ENCODE measurements at regions not wholly inside any gene's neighbourhood (a gene's known extent, or its start where the extent isn't known, plus 50 kb on each side); places are given as distances from the start of the nearest gene placed in this dataset.

DNA sequence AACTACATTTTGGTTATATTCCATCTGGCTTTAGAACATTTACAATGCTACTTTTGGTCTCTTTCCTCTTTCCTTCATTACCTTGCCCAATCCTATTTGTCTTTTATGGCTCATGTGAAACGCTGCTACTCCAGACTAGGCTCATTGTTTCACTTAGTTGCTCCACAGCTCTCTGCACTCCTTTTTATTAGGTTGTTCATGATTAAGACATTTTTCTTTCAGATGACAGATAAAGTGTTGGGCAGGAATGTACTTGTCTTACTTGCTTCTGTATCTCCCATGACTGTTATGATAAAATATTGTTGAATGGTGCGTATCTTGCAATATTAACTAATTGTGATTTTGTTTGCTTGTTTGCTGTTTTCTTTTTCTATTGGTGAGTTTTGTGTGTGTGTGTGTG lies 1532.3 kb downstream of the KCNT2 start:
- Mint-ChIP-seq H3K9me3 (no peaks in the 10 kb centered on the region), H3K36me3 (no peaks in the 10 kb centered on the region), H3K4me1 (no peaks in the 10 kb centered on the region), H3K4me3 (no peak overlapping the region), H3K27me3 (no peaks in the 10 kb centered on the region), H3K27ac (no peak overlapping the region)
- no CpG with 5 or more reads among the region's 2 CpGs for WGBS (ENCODE audit: insufficient coverage)
- ChIA-PET CTCF (no interaction called here), POLR2A (no interaction called here)
- Histone ChIP-seq H3K36me3 (ENCODE audit: control insufficient read depth in 2 of 2, extremely low read depth in 1 of 2, insufficient read depth in 1 of 2, low read length in 1 of 2) (no peaks in the 10 kb centered on the region), H3K27me3 (replicated peaks in 1 of 2; ENCODE audit: control insufficient read depth in 2 of 2, extremely low read depth in 1 of 2, insufficient read depth in 2 of 2, low read length in 1 of 2) (no peaks in the 10 kb centered on the region), H3K9me3 (no peaks in the 10 kb centered on the region), H3K4me3 (ENCODE audit: control insufficient read depth in 1 of 2, extremely low read depth in 1 of 2, low read length in 1 of 2) (no peak overlapping the region), H3K4me1 (ENCODE audit: control insufficient read depth in 1 of 2, extremely low read depth in 1 of 2, insufficient read depth in 2 of 2, low read length in 2 of 2) (no peaks in the 10 kb centered on the region), H3K27ac (ENCODE audit: low read length) (no peak overlapping the region)
- DNase-seq (no peak), ATAC-seq (replicated peaks in 1 of 4) (no peak)

DNA sequence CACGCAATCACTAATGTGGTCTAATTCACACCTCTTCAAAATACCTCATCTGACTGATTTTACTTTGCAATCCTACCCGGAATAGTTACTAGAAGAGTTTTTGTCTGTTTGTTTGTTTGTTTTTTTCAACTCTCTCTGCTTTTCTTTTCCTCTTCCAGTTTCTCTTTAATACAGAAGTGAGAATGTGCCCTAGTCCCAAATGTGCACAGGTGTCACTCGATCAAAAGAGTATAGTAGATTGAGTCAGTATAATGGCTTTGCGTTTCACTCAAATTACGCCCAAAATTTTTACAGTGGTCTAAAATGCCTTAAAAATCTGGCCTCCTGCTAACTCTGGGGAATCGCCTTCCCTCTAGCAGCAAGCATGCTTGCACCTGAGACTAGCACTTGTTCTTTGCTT lies 1536.8 kb downstream of the KCNT2 start:
- H3K27ac Mint-ChIP-seq = no peak overlapping the region
- no peak overlapping the region for H3K4me3 Mint-ChIP-seq
- Histone ChIP-seq H3K4me1 (ENCODE audit: control insufficient read depth in 1 of 2, extremely low read depth in 1 of 2, insufficient read depth in 2 of 2, low read length in 2 of 2) (no peaks in the 10 kb centered on the region), H3K4me3 (ENCODE audit: control insufficient read depth in 1 of 2, extremely low read depth in 1 of 2, low read length in 1 of 2) (no peak overlapping the region), H3K27me3 (replicated peaks in 1 of 2; ENCODE audit: control insufficient read depth in 2 of 2, extremely low read depth in 1 of 2, insufficient read depth in 2 of 2, low read length in 1 of 2) (no peaks in the 10 kb centered on the region), H3K27ac (ENCODE audit: low read length) (no peak overlapping the region), H3K9me3 (no peaks in the 10 kb centered on the region), H3K36me3 (ENCODE audit: control insufficient read depth in 2 of 2, extremely low read depth in 1 of 2, insufficient read depth in 1 of 2, low read length in 1 of 2) (no peaks in the 10 kb centered on the region)
- DNase-seq (no peak), ATAC-seq (replicated peaks in 1 of 4) (no peak)
- ChIA-PET POLR2A (no interaction called here), CTCF (no interaction called here)
- H3K27me3 Mint-ChIP-seq = no peaks in the 10 kb centered on the region
- 81% methylated on average over 4 of the region's 6 CpGs for WGBS (ENCODE audit: insufficient coverage)
- no peaks in the 10 kb centered on the region for H3K36me3 Mint-ChIP-seq
- H3K9me3 Mint-ChIP-seq = no peaks in the 10 kb centered on the region
- H3K4me1 Mint-ChIP-seq = no peaks in the 10 kb centered on the region

DNA sequence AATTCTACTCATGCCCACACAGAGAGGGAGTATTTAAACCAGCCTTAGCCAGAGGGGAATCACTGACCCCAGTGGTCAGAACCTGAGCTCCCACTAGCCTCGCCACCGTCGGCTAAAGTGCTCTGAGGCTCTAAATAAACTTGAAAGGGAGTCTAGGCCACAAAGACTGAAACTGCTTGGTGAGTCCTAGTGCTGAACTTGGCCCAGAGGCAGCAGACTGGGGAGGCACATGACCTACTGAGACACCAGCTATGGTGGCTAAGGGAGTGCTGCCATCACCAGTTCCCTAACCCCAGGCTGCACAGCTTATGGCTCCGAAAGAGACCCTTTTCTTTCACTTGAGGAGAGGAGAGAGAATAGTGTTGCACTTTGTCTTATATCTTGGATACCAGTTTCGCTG lies 1542.8 kb downstream of the KCNT2 start:
- Histone ChIP-seq H3K36me3 (ENCODE audit: control insufficient read depth in 2 of 2, extremely low read depth in 1 of 2, insufficient read depth in 1 of 2, low read length in 1 of 2) (no peaks in the 10 kb centered on the region), H3K9me3 (no peaks in the 10 kb centered on the region), H3K4me1 (ENCODE audit: control insufficient read depth in 1 of 2, extremely low read depth in 1 of 2, insufficient read depth in 2 of 2, low read length in 2 of 2) (no peaks in the 10 kb centered on the region), H3K27ac (ENCODE audit: low read length) (no peak overlapping the region), H3K27me3 (replicated peaks in 1 of 2; ENCODE audit: control insufficient read depth in 2 of 2, extremely low read depth in 1 of 2, insufficient read depth in 2 of 2, low read length in 1 of 2) (no peaks in the 10 kb centered on the region), H3K4me3 (ENCODE audit: control insufficient read depth in 1 of 2, extremely low read depth in 1 of 2, low read length in 1 of 2) (no peak overlapping the region)
- ChIA-PET POLR2A (no interaction called here), CTCF (no interaction called here)
- H3K4me3 Mint-ChIP-seq = no peak overlapping the region
- no peaks in the 10 kb centered on the region for H3K27me3 Mint-ChIP-seq
- ATAC-seq (replicated peaks in 1 of 4) (no peak), DNase-seq (no peak)
- no peak overlapping the region for H3K27ac Mint-ChIP-seq
- H3K9me3 Mint-ChIP-seq = no peaks in the 10 kb centered on the region
- no peaks in the 10 kb centered on the region for H3K36me3 Mint-ChIP-seq
- H3K4me1 Mint-ChIP-seq = no peaks in the 10 kb centered on the region
- 81% methylated on average over 5 of the region's 5 CpGs for WGBS (ENCODE audit: insufficient coverage)

DNA sequence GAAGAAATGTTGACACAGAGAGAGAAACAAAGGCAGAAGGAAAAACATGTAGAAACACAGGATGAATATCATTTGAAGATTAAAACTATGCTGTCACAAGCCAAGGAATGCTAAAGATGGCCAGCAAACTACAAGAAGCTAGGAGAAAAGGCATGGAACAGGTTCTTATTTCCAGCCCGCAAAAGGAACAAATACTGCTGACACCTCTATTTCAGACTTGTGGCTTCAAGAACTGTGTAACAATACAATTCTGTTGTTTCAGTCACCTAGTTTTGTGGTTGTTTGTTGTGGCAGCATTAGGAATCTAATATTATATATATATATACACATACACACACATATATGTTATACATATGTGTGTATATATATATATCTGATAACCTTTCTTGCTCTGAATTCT lies 1543.9 kb downstream of the KCNT2 start:
- Mint-ChIP-seq H3K27me3 (no peaks in the 10 kb centered on the region), H3K36me3 (no peaks in the 10 kb centered on the region), H3K9me3 (peaks cover 0 to 2% (median 0%) of the 10 kb centered on the region in 3 donors), H3K4me3 (no peak overlapping the region), H3K4me1 (no peaks in the 10 kb centered on the region), H3K27ac (no peak overlapping the region)
- Histone ChIP-seq H3K4me1 (ENCODE audit: control insufficient read depth in 1 of 2, extremely low read depth in 1 of 2, insufficient read depth in 2 of 2, low read length in 2 of 2) (no peaks in the 10 kb centered on the region), H3K4me3 (ENCODE audit: control insufficient read depth in 1 of 2, extremely low read depth in 1 of 2, low read length in 1 of 2) (no peak overlapping the region), H3K36me3 (ENCODE audit: control insufficient read depth in 2 of 2, extremely low read depth in 1 of 2, insufficient read depth in 1 of 2, low read length in 1 of 2) (no peaks in the 10 kb centered on the region), H3K27ac (ENCODE audit: low read length) (no peak overlapping the region), H3K9me3 (no peaks in the 10 kb centered on the region), H3K27me3 (replicated peaks in 1 of 2; ENCODE audit: control insufficient read depth in 2 of 2, extremely low read depth in 1 of 2, insufficient read depth in 2 of 2, low read length in 1 of 2) (no peaks in the 10 kb centered on the region)
- DNase-seq = no peak
- ChIA-PET CTCF (no interaction called here), POLR2A (no interaction called here)
- ATAC-seq (replicated peaks in 1 of 4) = no peak
- no CpG with 5 or more reads among the region's 1 CpG for WGBS (ENCODE audit: insufficient coverage)

DNA sequence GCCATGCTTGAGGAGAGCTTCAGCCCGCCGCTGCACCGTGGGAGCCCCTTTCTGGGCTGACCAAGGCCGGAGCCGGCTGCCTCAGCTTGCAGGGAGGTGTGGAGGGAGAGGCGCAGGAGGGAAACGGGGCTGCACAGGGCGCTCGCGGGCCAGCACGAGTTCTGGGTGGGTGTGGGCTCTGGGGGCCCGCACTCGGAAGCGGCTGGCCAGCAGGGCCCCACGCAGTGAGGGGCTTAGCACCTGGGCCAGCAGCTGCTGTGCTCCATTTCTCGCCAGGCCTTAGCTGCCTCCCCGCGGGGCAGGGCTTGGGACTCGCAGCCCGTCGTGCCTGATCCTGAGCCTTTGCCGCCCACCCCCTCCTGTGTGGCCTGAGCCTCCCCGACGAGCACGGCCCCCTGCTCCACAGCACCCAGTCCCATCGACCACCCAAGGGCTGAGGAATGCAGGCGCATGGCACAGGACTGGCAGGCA lies 1554.0 kb downstream of the KCNT2 start:
- no peak overlapping the region for H3K27ac ChIP-seq (ENCODE audit: low read length)
- no peaks in the 10 kb centered on the region for H3K4me1 ChIP-seq (ENCODE audit: control insufficient read depth in 1 of 2, extremely low read depth in 1 of 2, insufficient read depth in 2 of 2, low read length in 2 of 2)
- Mint-ChIP-seq H3K27ac (no peak overlapping the region), H3K4me1 (peaks cover 0 to 3% (median 2%) of the 10 kb centered on the region in 3 donors), H3K36me3 (no peaks in the 10 kb centered on the region), H3K4me3 (no peak overlapping the region), H3K27me3 (no peaks in the 10 kb centered on the region), H3K9me3 (no peaks in the 10 kb centered on the region)
- no peaks in the 10 kb centered on the region for H3K9me3 ChIP-seq
- DNase-seq = no peak
- POLR2A ChIA-PET = no interaction called here
- H3K36me3 ChIP-seq (ENCODE audit: control insufficient read depth in 2 of 2, extremely low read depth in 1 of 2, insufficient read depth in 1 of 2, low read length in 1 of 2) = no peaks in the 10 kb centered on the region
- H3K27me3 ChIP-seq (replicated peaks in 1 of 2; ENCODE audit: control insufficient read depth in 2 of 2, extremely low read depth in 1 of 2, insufficient read depth in 2 of 2, low read length in 1 of 2) = no peaks in the 10 kb centered on the region
- CTCF ChIA-PET = no interaction called here
- WGBS (ENCODE audit: insufficient coverage) = 91% methylated on average over 19 of the region's 27 CpGs
- no peak overlapping the region for H3K4me3 ChIP-seq (ENCODE audit: control insufficient read depth in 1 of 2, extremely low read depth in 1 of 2, low read length in 1 of 2)
- ATAC-seq (replicated peaks in 1 of 4) = no peak

DNA sequence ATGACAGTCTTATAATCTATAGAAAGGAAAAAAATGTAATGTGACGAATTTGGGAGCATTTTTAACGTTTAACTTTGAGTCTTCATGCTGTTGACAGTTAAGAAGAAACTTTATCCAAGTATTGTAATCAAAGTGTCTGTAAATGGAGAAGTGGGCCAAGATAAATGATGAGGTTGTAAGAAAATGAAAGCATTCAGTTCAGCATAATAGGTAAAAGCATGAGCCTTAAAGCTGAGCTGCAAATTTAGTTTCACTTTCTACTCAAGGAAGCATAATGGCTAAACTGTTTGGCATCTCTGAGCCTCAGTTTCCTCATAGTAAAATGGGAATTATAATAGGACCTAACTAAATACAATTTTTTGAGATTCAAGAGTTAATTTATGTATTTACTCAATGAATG lies 1554.8 kb downstream of the KCNT2 start:
- no peaks in the 10 kb centered on the region for H3K9me3 Mint-ChIP-seq
- peaks cover 0 to 3% (median 2%) of the 10 kb centered on the region in 3 donors for H3K4me1 Mint-ChIP-seq
- ATAC-seq (replicated peaks in 1 of 4) (no peak), DNase-seq (no peak)
- no peaks in the 10 kb centered on the region for H3K9me3 ChIP-seq
- WGBS (ENCODE audit: insufficient coverage) = no CpG with 5 or more reads among the region's 2 CpGs
- no peak overlapping the region for H3K4me3 ChIP-seq (ENCODE audit: control insufficient read depth in 1 of 2, extremely low read depth in 1 of 2, low read length in 1 of 2)
- no peaks in the 10 kb centered on the region for H3K36me3 Mint-ChIP-seq
- H3K27ac Mint-ChIP-seq = no peak overlapping the region
- H3K27me3 Mint-ChIP-seq = no peaks in the 10 kb centered on the region
- H3K4me3 Mint-ChIP-seq = peak overlapping the region in 2 of 3 donors; percentile 43 to 64
- POLR2A ChIA-PET = no interaction called here
- no peaks in the 10 kb centered on the region for H3K36me3 ChIP-seq (ENCODE audit: control insufficient read depth in 2 of 2, extremely low read depth in 1 of 2, insufficient read depth in 1 of 2, low read length in 1 of 2)
- H3K27ac ChIP-seq (ENCODE audit: low read length) = no peak overlapping the region
- no peaks in the 10 kb centered on the region for H3K27me3 ChIP-seq (replicated peaks in 1 of 2; ENCODE audit: control insufficient read depth in 2 of 2, extremely low read depth in 1 of 2, insufficient read depth in 2 of 2, low read length in 1 of 2)
- no peaks in the 10 kb centered on the region for H3K4me1 ChIP-seq (ENCODE audit: control insufficient read depth in 1 of 2, extremely low read depth in 1 of 2, insufficient read depth in 2 of 2, low read length in 2 of 2)
- CTCF ChIA-PET = no interaction called here

DNA sequence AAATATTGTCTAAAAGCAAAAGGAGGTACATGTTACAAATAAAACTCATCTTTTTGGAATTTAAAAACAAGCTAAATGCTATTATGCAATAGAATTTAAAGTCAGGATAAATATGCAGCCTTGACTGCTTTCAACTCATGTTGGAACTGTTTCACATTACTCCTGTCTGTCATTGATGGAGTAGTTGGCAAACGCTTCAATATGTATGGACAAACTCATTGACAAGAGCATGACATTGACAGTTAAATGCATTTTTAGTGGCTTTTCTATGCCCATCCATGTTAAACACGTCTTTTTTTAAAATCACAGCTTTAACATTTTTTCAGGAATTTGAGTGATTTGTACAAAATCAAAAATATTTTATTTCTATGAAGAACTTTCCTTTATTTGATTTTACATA lies 1560.5 kb downstream of the KCNT2 start:
- Mint-ChIP-seq H3K4me1 (no peaks in the 10 kb centered on the region), H3K4me3 (no peak overlapping the region), H3K9me3 (peaks cover 0 to 3% (median 0%) of the 10 kb centered on the region in 3 donors), H3K27me3 (no peaks in the 10 kb centered on the region), H3K27ac (no peak overlapping the region), H3K36me3 (no peaks in the 10 kb centered on the region)
- H3K9me3 ChIP-seq = no peaks in the 10 kb centered on the region
- H3K27me3 ChIP-seq (replicated peaks in 1 of 2; ENCODE audit: control insufficient read depth in 2 of 2, extremely low read depth in 1 of 2, insufficient read depth in 2 of 2, low read length in 1 of 2) = no peaks in the 10 kb centered on the region
- no peak for ATAC-seq (replicated peaks in 1 of 4)
- no peak overlapping the region for H3K27ac ChIP-seq (ENCODE audit: low read length)
- CTCF ChIA-PET = interaction anchor here in 1 of 2 donors (0.6 kb wide), 1 partner anchor 144 kb away, joined by 4 read pairs; no protein-coding TSS in a partner anchor
- DNase-seq = no peak
- H3K4me3 ChIP-seq (ENCODE audit: control insufficient read depth in 1 of 2, extremely low read depth in 1 of 2, low read length in 1 of 2) = no peak overlapping the region
- H3K4me1 ChIP-seq (ENCODE audit: control insufficient read depth in 1 of 2, extremely low read depth in 1 of 2, insufficient read depth in 2 of 2, low read length in 2 of 2) = no peaks in the 10 kb centered on the region
- no peaks in the 10 kb centered on the region for H3K36me3 ChIP-seq (ENCODE audit: control insufficient read depth in 2 of 2, extremely low read depth in 1 of 2, insufficient read depth in 1 of 2, low read length in 1 of 2)
- POLR2A ChIA-PET = no interaction called here
- WGBS (ENCODE audit: insufficient coverage) = no CpG with 5 or more reads among the region's 2 CpGs

All from T-cell (primary cell).